ENCODE measurements at regions not wholly inside any gene's neighbourhood (a gene's known extent, or its start where the extent isn't known, plus 50 kb on each side); places are given as distances from the start of the nearest gene placed in this dataset.

- ChIA-PET RAD21 (ENCODE audit: low non-redundant PET in 1 of 2, low total read pairs in 2 of 2, uncharacterized antibody in 2 of 2, unreplicated experiment in 2 of 2) (no interaction called here), CTCF (no interaction called here), POLR2A (no interaction called here)
- Histone ChIP-seq H3K27ac (ENCODE audit: low read depth, low read length) (no peak overlapping the region), H3K4me3 (replicated peaks in 1 of 2; ENCODE audit: low read depth in 1 of 2, low read length in 2 of 2) (no peak overlapping the region), H3K36me3 (ENCODE audit: control insufficient read depth in 1 of 2, insufficient read depth in 2 of 2, low read length in 2 of 2) (no peaks in the 10 kb centered on the region), H4K20me1 (ENCODE audit: insufficient read depth) (no peaks in the 10 kb centered on the region), H3K9me2 (ENCODE audit: insufficient read depth) (no peaks in the 10 kb centered on the region), H3K79me2 (ENCODE audit: insufficient read depth, low read length) (no peaks in the 10 kb centered on the region), H2AFZ (ENCODE audit: low read depth, low read length, poor library complexity, severe bottlenecking) (no peak overlapping the region), H3K4me2 (ENCODE audit: low read length) (no peak overlapping the region), H3K4me1 (ENCODE audit: control insufficient read depth in 1 of 2, insufficient read depth in 2 of 2, low read length in 2 of 2) (no peaks in the 10 kb centered on the region), H3K9me3 (ENCODE audit: control insufficient read depth in 1 of 2, insufficient read depth in 1 of 2, low read depth in 1 of 2, low read length in 2 of 2) (peaks cover 11 to 44% of the 10 kb centered on the region in 2 experiments; a peak in 2 of 4 replicates), H3K27me3 (ENCODE audit: insufficient read depth, low read length) (no peaks in the 10 kb centered on the region), H3K9ac (ENCODE audit: low read length) (no peak overlapping the region)
- TF ChIP-seq ZBTB33 (IDR thresholded peaks at IDR 0.05; ENCODE audit: extremely low read depth, insufficient replicate concordance, low read length) (no peak), ELF1 (IDR thresholded peaks at IDR 0.05; ENCODE audit: borderline replicate concordance, low read depth) (no peak), REST (IDR thresholded peaks at IDR 0.05; ENCODE audit: low read depth) (no peak), CTCF (IDR thresholded peaks at IDR 0.05 in 2 of 3, conservative IDR thresholded peaks at IDR 0.05 in 1 of 3; ENCODE audit: borderline replicate concordance in 1 of 3, insufficient read depth in 1 of 3, low read depth in 2 of 3, low read length in 2 of 3) (no peak), SP1 (IDR thresholded peaks at IDR 0.05; ENCODE audit: low read depth) (no peak)
- ATAC-seq (no peak), DNase-seq (ENCODE audit: low read depth, low spot score) (no peak)
- intact Hi-C loops (cut with micrococcal nuclease) = no loop called here
- no TSS peak for BruUV-seq (replicated peaks)
These were observed 1231.6 kb upstream of the CELF2 start for GRCh38 chr10:9786101-9786500.

Data from HCT116 (cell line).